ENCODE measurements at regions not wholly inside any gene's neighbourhood (a gene's known extent, or its start where the extent isn't known, plus 50 kb on each side); places are given as distances from the start of the nearest gene placed in this dataset.

- TF ChIP-seq, protein P1, sequence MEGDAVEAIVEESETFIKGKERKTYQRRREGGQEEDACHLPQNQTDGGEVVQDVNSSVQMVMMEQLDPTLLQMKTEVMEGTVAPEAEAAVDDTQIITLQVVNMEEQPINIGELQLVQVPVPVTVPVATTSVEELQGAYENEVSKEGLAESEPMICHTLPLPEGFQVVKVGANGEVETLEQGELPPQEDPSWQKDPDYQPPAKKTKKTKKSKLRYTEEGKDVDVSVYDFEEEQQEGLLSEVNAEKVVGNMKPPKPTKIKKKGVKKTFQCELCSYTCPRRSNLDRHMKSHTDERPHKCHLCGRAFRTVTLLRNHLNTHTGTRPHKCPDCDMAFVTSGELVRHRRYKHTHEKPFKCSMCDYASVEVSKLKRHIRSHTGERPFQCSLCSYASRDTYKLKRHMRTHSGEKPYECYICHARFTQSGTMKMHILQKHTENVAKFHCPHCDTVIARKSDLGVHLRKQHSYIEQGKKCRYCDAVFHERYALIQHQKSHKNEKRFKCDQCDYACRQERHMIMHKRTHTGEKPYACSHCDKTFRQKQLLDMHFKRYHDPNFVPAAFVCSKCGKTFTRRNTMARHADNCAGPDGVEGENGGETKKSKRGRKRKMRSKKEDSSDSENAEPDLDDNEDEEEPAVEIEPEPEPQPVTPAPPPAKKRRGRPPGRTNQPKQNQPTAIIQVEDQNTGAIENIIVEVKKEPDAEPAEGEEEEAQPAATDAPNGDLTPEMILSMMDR (IDR thresholded peaks at IDR 0.05; ENCODE audit: low read depth, low read length) = no peak
- Histone ChIP-seq H3K27me3 (no peaks in the 10 kb centered on the region), H3K4me1 (ENCODE audit: low read depth) (no peaks in the 10 kb centered on the region), H3K9me3 (ENCODE audit: low read depth) (no peaks in the 10 kb centered on the region), H3K36me3 (no peaks in the 10 kb centered on the region), H3K4me3 (no peak overlapping the region), H3K27ac (no peak overlapping the region)
- DNase-seq (ENCODE audit: low read depth in 1 of 2, low spot score in 1 of 2) = no peak
Observed at GRCh38 chr1:217053676-217054075, 330.4 kb upstream of the ESRRG start.

DNA sequence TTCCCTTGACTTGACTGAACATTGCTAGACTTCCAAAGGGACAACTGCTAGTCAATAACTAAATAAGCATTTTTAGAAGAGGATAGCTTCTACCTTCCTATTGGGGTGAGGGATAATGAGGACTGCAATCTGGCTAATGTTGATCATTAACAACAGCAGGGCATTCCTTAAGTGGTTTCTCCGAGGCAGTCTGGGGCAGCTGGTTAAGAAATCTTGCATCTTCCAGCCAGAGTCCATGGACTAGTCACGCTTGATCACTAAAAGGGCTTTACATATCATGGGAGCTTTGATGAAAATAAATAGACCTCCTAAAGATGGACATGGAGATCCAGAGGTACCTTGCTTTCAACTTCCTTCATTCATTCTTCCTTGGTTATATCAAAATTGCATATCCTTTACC, 329.4 kb upstream of the ESRRG start:
- no peak for DNase-seq (ENCODE audit: low read depth in 1 of 2, low spot score in 1 of 2)
- H3K36me3 ChIP-seq = no peaks in the 10 kb centered on the region
- no peak overlapping the region for H3K4me3 ChIP-seq
- H3K27ac ChIP-seq = no peak overlapping the region
- no peaks in the 10 kb centered on the region for H3K9me3 ChIP-seq (ENCODE audit: low read depth)
- TF ChIP-seq, protein P1 (IDR thresholded peaks at IDR 0.05; ENCODE audit: low read depth, low read length) = no peak
- no peaks in the 10 kb centered on the region for H3K4me1 ChIP-seq (ENCODE audit: low read depth)
- no peaks in the 10 kb centered on the region for H3K27me3 ChIP-seq

DNA sequence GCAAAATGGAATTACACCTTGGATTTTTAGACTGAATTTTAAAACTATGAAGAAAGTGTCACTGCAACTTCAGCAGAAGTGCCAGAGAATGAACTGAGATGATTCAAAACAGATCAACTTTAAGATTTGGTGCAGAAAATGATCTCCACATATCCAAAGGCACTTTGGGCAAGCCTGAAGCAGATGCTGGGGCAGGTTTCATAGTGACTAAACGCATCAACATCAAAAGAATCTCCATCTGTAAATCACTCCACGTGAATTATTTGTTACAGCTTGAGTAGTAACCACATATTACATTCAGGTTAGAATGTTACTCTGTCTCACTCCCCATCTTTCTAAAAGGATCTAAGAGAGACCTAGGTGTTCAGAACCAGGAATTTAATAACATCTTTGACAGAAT, 329.0 kb upstream of the ESRRG start:
- Histone ChIP-seq H3K27me3 (no peaks in the 10 kb centered on the region), H3K36me3 (no peaks in the 10 kb centered on the region), H3K4me1 (ENCODE audit: low read depth) (no peaks in the 10 kb centered on the region), H3K9me3 (ENCODE audit: low read depth) (no peaks in the 10 kb centered on the region), H3K4me3 (no peak overlapping the region), H3K27ac (no peak overlapping the region)
- TF ChIP-seq, protein P1 (IDR thresholded peaks at IDR 0.05; ENCODE audit: low read depth, low read length) = no peak
- DNase-seq (ENCODE audit: low read depth in 1 of 2, low spot score in 1 of 2) = no peak

GRCh38 chr1:217049721-217050120, 326.5 kb upstream of the ESRRG start:
- Histone ChIP-seq H3K27ac (no peak overlapping the region), H3K27me3 (no peaks in the 10 kb centered on the region), H3K9me3 (ENCODE audit: low read depth) (no peaks in the 10 kb centered on the region), H3K36me3 (no peaks in the 10 kb centered on the region), H3K4me3 (no peak overlapping the region), H3K4me1 (ENCODE audit: low read depth) (no peaks in the 10 kb centered on the region)
- TF ChIP-seq, protein P1 (IDR thresholded peaks at IDR 0.05; ENCODE audit: low read depth, low read length) = no peak
- no peak for DNase-seq (ENCODE audit: low read depth in 1 of 2, low spot score in 1 of 2)

- no peak for DNase-seq (ENCODE audit: low read depth in 1 of 2, low spot score in 1 of 2)
- no peaks in the 10 kb centered on the region for H3K9me3 ChIP-seq (ENCODE audit: low read depth)
- TF ChIP-seq, protein P1 (IDR thresholded peaks at IDR 0.05; ENCODE audit: low read depth, low read length) = no peak
- no peaks in the 10 kb centered on the region for H3K27me3 ChIP-seq
- no peaks in the 10 kb centered on the region for H3K36me3 ChIP-seq
- H3K27ac ChIP-seq = no peak overlapping the region
- H3K4me1 ChIP-seq (ENCODE audit: low read depth) = peaks cover 4% of the 10 kb centered on the region
- no peak overlapping the region for H3K4me3 ChIP-seq
Observed at GRCh38 chr1:217049081-217049480, 325.9 kb upstream of the ESRRG start.

Measured in cardiac muscle cell (in vitro differentiated cells and primary cell).